HPDE6-E6E7 (cell line): ENCODE measurements at regions not wholly inside any gene's neighbourhood (a gene's known extent, or its start where the extent isn't known, plus 50 kb on each side); places are given as distances from the start of the nearest gene placed in this dataset.

Experiments
- DNase-seq: peaks from one replicate; pipeline ENCODE4 v3.0.0; 2011; ENCODE audit warnings: missing footprints; ENCODE audit errors: extremely low spot score

GRCh38 chr12:43097471-43097870 lies 454.5 kb downstream of the ADAMTS20 start:
- no peak for DNase-seq

- no peak for DNase-seq
Observed at GRCh38 chr12:43095669-43096280, 456.2 kb downstream of the ADAMTS20 start.

- no peak for DNase-seq
Observed at GRCh38 chr12:43094886-43095575, 457.0 kb downstream of the ADAMTS20 start.

GRCh38 chr12:43090981-43091380 lies 461.0 kb downstream of the ADAMTS20 start:
- DNase-seq = no peak

- no peak for DNase-seq
Observed at GRCh38 chr12:43087195-43088091, 464.6 kb downstream of the ADAMTS20 start.

GRCh38 chr12:43079476-43079875 lies 472.5 kb downstream of the ADAMTS20 start:
- DNase-seq = no peak

- DNase-seq = no peak
Observed at GRCh38 chr12:43078976-43079375, 473.0 kb downstream of the ADAMTS20 start.

GRCh38 chr12:43072431-43072830 lies 479.6 kb downstream of the ADAMTS20 start:
- no peak for DNase-seq

GRCh38 chr12:43069768-43070221 lies 480.2 kb upstream of the PRICKLE1 start:
- no peak for DNase-seq

- no peak for DNase-seq
Observed at GRCh38 chr12:43066471-43066870, 476.9 kb upstream of the PRICKLE1 start.

GRCh38 chr12:43063650-43064049 lies 474.1 kb upstream of the PRICKLE1 start:
- DNase-seq = no peak

- no peak for DNase-seq
Observed at GRCh38 chr12:43062201-43062895, 472.8 kb upstream of the PRICKLE1 start.

- DNase-seq = no peak
Observed at GRCh38 chr12:43060742-43061141, 471.2 kb upstream of the PRICKLE1 start.

GRCh38 chr12:43058616-43059015 lies 469.1 kb upstream of the PRICKLE1 start:
- DNase-seq = no peak

GRCh38 chr12:43057566-43057965 lies 468.0 kb upstream of the PRICKLE1 start:
- no peak for DNase-seq

- DNase-seq = no peak
Observed at GRCh38 chr12:43054085-43054484, 464.5 kb upstream of the PRICKLE1 start.

- no peak for DNase-seq
Observed at GRCh38 chr12:43052441-43052840, 462.9 kb upstream of the PRICKLE1 start.

GRCh38 chr12:43044241-43044640 lies 454.7 kb upstream of the PRICKLE1 start:
- no peak for DNase-seq

- no peak for DNase-seq
Observed at GRCh38 chr12:43038991-43039390, 449.4 kb upstream of the PRICKLE1 start.

GRCh38 chr12:43029971-43030370 lies 440.4 kb upstream of the PRICKLE1 start:
- DNase-seq = no peak

GRCh38 chr12:43028826-43029225 lies 439.3 kb upstream of the PRICKLE1 start:
- no peak for DNase-seq

GRCh38 chr12:43022838-43023237 lies 433.3 kb upstream of the PRICKLE1 start:
- no peak for DNase-seq
